NB4 (cell line): ENCODE measurements at regions not wholly inside any gene's neighbourhood (a gene's known extent, or its start where the extent isn't known, plus 50 kb on each side); places are given as distances from the start of the nearest gene placed in this dataset.

Experiments used
- CTCF ChIP-seq: IDR thresholded peaks from one replicate; pipeline ENCODE4 v1.5.1; 2012; ENCODE audit warnings: low read depth, low read length
- POLR2A ChIP-seq: IDR thresholded peaks from 2 replicates; pipeline ENCODE4 v1.6.1; 2011; ENCODE audit warnings: mild to moderate bottlenecking; ENCODE audit not compliant: insufficient read length; ENCODE audit errors: extremely low read depth
- TF ChIP-seq, protein P1 (sequence below): IDR thresholded peaks from 2 replicates; pipeline ENCODE4 v1.6.1; 2011; ENCODE audit warnings: low read depth, low read length

DNA sequence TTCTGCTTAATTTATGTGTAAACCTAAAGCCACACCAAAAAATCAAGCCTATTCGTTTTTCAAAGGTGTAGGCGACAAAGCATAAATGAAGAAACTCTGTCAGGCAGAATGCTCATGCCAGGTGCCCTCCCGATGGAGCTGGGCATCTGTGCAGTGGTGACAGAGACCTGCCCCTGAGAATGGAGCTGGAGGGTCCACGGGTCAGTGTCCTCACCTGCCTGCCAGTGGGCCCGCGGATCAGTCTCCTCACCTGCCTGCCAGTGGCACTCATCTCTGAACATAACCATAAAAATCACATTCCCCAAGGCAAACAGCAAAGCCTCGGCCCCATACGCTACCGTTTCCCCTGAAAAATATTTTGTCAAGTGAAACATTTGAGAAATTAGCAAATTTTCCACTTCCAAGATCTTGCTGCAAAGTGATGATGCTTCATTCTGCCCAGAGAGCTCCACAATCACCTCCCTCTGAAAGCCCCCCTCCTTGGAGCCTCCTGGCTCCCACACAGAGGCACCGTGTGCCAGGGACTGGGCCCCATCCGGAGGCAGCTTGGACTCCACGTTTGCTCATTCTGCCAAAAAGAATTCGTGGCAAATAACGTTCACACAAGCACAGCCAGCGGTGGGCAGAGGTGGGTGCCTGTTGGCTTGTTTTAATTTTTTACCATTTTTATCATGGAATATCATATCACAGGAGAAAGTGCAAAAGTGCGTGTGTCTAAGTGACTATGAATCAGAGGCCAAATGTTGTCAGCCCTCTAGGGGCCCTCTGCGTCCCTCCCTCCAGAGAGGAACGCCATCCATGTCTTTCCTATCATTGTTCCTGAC lies 88.8 kb downstream of the YTHDF1 start:
- TF ChIP-seq POLR2A, result no peak
- TF ChIP-seq CTCF, result no peak
- TF ChIP-seq, protein P1, sequence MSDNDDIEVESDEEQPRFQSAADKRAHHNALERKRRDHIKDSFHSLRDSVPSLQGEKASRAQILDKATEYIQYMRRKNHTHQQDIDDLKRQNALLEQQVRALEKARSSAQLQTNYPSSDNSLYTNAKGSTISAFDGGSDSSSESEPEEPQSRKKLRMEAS, result no peak
